Stimulated activated CD4-positive, alpha-beta T cell treated with anti-CD3 and anti-CD28 coated beads, Interleukin-2, amount 100 ng/mL, for 4 hours (primary cell): ENCODE measurements at regions not wholly inside any gene's neighbourhood (a gene's known extent, or its start where the extent isn't known, plus 50 kb on each side); places are given as distances from the start of the nearest gene placed in this dataset.
"Not testable (repeated sequence)": the region's sequence is repeated elsewhere in the genome, so short reads cannot be mapped to it uniquely, and the experiment has no call there.

ENCODE experiments used
- DNase-seq: peaks from one replicate; pipeline ENCODE4 v3.0.0-alpha.2; 2020; ENCODE audit warnings: low read depth

DNA sequence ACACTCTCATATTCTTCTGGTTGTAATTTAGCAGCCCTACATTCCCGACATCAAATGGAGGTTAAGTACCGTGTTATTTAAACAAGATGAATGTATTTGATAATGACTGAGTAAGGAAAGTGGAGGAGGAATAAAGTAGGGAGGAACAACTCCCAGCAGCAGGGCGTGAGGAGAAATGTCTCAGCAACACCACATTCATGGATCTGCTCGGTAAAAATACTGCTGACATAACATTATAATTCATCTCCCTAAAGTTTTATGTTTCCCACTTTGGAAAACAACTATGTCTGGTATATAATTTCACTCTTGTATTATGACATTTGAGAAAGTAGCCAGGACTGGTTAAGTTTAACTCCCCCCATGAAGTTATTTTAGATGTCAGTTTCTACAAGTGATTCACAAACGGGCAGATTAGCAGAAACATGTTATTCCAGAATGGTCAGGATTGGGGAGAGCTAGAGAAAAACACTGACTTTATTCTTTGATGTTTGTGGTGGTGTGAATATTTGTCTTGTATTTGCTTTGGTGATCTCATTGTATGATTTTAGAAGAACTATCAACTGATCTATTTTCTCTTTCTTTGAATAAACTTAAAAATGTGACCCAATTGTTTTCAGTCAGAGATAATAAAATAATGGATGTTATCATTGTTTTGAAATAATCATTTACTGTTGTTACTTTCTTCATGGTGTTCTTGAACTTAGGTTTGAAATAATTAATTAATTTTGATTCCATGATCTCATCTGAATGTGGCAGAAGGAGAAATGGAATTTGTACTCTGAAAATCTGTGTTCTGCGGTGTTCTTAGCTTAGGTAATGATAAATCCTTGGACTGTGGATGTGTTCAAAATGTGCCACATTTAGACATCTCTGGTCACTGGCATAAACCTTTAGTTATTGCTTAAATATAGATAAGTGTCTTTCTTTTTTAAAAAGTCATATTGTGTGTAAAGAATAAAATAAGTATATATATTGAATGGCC, 303.6 kb upstream of the ZNF608 start:
- no peak for DNase-seq

DNA sequence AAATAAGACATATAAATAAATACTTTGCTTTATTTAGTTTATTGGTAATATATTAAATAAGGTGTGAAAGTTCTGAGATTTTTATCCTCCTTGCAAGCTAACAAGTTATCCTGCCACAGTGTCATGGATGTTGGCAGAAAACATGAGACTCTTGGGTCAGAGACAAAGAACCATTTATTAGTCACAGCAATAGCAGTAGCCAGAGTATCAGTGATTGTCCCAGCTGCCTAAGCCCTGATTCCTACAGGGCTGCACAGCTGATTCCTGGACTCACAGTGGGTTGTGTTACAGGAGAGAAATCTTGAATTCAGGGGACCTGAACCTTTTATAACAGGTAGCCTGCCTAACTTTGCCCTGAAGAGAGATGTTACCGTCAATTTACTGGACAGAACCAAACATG, 304.5 kb upstream of the ZNF608 start:
- no peak for DNase-seq

DNA sequence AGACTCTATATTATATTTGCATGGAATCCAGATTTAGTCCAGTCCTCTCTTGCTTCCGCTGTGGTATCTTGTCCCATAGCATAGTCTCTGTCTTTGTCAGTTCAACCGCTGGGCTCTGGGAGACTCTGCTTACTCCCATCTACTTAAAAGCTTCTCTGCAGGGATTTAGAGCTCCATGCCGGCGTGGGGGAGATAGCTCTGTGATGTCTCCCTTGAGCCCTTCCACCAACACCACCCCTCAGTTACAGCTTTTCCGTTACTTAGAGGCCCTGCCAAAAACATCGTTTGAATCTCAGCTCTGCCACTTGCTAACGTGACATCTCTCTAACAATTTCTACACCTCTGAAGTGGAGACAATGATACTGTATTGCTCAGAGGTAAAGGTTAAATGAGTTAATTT, 306.1 kb upstream of the ZNF608 start:
- no peak for DNase-seq

DNA sequence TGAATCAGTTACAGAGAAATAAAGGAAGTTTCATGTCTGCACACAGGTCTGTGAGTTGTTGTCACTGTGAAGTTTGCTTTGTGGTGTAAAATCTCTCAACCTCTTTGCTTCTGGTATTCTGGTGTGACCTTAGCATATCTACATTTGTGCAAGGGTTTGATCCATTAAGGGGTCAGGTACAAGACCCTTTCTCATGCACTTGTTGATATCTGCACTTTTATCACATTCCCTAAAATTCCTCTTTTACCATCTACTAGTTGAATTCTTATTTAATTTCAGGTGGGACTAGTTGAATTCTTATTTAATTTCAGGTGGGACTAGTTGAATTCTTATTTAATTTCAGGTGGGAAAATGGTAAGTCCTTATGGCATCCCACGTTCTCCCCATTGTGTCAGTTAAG, 306.7 kb upstream of the ZNF608 start:
- no peak for DNase-seq

DNA sequence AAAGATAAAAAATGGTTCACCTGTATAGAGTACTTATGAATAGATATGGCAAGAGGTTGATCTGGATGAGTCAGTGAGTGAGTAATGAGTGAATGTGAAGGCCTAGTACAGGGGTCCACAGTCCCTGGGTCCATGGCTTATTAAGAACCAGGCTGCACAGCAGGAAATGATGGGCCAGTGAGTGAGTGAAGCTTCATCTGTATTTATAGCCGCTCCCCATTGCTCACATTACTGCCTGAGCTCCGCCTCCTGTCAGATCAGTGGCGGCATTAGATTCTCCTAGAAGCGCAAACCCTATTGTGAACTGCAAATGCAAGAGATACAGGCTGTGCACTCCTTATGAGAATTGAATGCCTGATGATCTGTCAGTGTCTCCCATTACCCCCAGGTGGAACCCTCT, 307.7 kb upstream of the ZNF608 start:
- DNase-seq: no peak

DNA sequence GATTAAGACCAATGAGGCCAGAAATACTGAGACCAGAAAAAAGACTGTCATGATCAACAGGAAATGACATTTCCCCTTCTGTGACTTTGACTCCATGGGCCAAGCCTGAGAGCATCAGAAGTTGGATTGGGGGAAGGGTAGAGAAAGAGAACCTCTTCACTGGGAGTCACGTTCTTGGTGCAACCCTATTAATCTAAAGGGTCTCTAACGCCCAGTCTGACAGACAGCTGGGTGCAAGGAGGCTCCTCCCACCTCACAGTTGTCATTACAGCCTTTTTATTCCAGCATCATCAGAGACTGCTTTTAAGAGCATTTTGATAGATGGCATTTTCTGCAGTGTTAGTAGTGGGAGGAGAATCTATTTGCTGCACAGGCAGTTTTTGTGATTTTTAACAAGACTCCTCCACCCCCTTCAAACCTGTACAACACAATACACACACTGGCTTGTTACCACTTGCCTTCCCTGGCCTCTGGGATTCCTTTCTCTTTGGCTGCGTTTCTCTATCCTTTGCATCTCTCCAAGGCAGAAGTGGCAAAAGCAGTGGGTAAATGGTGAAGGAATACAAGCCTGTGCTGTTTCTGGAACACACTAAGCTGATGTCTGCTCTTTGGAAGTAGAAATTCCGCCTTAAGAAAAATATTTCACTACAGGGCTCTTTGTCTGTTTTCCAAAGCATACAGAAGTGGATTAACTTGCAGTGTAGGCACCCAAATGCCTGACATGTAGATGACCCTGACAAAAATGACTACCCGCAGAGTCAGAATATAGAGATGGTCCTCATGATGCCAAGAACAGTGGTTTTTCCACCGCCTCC, 310.4 kb upstream of the ZNF608 start:
- DNase-seq: no peak

DNA sequence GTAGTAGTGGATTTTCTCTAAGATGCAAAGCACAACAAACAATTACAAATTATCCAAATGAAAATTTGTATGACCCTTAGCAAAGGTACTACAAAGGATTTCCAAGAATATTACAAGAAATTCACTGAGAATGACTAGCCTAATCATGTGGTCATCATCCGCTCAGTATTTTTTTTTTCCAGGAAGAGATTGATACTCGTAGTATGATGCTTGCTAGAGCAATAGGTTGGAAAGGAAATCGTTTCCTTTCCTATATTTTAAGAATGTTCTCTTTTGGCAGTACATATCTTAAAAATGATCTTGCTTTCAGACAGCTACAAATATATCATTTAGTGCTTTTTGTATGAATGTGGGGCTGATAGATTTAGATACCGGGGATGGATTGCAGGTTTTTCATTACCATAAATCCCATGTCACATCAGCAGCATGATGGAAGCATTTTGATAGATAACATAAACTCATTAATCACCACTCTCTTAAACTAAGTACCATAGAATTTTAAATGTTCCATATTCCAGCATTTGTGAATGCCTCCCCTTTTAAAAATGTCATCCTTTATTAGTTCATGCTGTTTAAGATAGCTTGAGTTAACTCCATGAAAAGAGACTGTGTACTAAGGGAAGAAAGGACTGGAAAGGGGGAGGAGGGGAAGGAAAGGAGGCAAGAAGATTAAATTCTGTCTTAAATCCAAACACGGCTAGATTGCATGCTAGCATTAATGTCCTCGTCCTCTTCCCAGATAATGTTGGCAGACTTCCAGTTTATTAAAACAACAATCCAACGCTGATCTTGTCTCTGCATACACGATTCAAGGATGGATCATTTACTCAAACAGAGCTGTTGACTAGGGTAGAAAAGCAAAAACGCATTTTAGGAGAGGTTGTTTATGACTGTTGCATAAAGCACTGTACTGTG, 311.7 kb upstream of the ZNF608 start:
- no peak for DNase-seq

DNA sequence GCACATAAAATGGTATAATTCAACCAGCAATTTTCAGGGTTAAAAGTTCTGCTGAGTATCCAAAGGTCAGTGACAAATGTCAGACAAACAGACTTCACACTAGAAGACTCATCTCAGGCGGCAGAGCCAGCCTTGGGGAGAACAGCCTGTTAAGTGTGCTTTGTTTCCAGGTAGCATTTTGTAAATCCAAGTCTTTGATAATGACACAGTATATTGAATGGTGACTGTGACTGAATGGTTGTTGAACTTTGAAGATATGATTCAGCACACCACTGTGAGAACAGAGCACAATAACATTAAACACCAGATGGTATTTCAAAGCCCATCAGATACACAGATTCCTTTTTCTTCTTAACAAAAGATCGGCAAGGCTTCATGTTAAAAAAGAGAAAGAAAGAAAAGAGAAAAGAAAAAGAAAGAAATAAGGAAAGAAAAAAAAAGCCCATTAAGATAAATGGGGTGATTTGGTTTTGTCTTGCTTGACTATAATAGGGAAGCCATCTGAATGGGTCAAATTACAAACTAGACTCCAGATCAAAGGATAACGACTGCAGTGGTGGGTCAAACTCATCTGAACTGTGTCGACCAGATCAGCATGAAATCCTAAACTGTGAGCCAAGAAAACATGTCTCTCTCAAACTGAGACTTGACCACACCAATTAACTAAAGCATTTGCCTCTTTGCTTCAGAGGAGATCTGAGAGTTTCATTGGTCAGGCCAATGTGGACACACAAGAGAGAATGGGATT, 313.0 kb upstream of the ZNF608 start:
- no peak for DNase-seq

DNA sequence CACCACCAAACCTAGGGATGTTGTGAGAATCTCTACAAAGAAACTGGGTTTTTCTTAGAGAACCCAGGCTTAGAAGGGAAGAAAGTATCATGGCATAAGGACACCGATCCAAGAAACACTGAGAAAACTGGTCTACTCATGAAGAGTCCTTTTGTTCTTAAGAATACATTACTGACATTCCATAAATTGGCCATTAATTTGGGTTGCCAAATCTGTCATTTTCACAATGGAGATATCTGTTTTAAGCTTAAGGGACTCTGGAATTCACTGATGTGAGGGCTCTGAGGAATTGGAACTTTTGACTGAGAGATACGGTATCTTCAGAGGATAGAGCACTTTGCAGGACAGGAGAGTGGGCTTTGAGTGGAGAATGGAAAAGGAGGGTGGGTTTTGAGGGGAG, 315.3 kb upstream of the ZNF608 start:
- DNase-seq: no peak

DNA sequence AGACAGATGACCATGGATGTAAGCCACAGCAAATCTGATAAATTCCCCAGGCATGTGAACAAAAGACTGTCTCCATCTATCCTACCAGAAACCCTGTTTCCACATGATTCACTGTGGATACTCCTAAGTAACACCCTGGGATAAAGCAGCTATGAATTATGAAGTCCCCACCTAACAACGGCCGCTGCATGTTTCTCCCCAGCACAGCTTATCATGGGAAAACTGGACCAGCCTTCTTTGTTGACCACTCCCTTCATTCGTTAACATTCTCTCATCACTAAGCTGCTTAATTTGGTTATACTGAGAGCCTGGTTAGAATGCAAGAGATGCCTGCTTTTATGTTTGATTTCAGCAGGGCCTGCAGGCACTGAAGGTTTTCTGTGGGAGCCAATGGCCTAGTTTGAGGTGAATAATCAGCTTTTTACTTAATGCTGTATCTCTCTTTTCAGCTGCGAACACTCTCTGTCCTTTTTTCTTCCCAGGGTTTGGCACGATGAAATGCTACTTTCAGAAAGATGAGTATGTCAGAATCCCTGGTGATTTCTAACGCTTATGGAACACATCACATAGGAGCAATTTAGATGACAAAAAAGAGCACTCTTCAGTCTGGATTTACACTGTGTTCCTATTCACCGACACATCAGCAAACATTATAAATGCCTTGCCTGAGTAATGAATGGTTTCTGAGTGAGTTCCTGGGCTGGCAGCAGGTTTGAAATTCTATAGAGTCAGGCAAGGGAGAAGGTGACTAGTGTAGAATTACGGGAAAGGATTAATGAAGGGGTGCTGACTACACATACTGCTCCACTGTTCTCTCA, 318.4 kb upstream of the ZNF608 start:
- DNase-seq: no peak

DNA sequence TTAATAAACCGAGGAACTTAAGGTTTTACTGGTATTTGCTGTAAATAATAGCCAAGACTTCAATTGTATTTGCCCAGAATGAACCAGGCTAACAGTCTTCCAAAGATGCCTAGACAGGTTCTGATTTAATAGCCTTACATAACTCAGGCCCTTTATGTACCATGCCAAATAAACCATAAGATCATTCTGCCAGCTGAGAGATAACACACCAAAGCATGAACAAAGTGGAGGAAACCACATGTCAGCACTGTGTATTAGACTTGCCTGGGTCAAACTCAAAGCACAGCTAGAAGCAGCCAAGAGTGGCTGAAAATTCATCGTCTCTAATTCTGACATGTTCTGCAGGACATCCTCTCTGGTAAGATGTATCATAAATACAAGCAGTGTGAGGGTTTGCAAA, 319.3 kb upstream of the ZNF608 start:
- DNase-seq: no peak

DNA sequence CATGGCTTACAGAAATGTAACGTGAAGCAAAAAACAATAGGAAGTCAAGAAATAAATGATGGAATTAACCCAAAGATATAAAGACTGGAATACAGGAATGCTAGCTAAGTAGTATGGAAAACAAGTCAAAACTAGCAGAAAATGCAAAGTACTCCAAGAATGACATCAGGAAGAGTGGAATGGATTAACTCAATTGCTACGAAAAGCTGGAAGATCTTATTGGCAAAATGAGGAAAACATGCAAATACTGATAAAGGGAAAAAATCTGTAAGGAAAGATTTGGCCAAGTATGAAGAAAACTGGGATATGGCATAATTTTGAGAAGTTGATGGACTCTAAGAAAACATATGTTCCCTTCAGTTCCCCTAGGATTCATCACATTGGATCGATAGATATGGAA, 324.5 kb upstream of the ZNF608 start:
- DNase-seq: no peak

DNA sequence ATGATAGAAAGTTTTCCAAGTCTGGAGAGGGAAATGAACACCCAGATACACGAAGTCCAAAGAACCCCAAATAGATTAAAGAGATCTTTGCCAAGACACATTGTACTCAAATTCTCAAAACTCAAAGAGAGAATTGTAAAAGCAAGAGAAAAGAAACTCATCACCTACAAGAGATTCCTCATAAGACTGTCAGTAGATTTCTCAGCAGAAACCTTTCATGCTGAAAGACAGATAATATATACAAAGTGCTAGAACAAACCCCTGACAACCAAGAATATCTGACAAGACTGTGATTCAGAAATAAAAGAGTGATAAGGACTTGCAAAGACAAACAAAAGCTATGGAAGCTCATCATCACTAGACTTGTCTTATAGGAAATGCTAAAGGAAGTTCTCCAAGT, 326.7 kb upstream of the ZNF608 start:
- DNase-seq: no peak

DNA sequence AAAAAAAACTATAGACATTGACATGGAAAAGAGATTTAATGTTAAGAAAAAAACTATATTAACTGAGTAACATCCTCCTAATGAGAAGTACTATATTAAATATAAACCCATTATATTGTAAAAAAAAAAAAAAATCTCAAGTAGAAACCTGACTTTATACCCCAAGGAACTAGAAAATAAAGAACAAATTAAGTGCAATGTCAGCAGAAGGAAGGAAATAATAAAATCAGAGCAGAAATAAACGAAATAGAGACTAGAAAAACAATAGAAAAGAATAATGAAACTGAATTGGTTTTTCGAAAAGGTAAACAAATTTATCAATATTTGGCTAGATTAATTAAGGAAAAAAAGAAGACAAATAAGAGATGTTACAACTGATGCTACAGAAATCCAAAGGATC, 329.1 kb upstream of the ZNF608 start:
- DNase-seq: no peak

DNA sequence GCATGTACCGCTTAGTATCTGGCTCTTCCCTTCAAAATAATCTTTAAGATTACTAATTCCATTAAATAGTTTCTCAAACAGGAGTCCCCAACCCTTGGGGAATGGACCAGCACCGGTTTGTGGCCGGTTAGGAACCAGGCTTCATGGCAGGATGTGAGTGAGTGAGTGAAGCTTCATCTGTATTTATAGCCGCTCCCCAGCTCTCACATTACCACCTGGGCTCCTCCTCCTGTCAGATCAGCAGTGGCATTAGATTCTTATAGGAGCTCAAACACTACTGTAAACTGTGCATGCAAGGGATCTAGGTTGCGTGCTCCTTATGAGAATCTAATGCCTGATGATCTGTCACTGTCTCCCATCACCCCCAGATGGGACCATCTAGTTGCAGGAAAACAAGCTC, 332.6 kb upstream of the ZNF608 start:
- DNase-seq: not testable (repeated sequence)

DNA sequence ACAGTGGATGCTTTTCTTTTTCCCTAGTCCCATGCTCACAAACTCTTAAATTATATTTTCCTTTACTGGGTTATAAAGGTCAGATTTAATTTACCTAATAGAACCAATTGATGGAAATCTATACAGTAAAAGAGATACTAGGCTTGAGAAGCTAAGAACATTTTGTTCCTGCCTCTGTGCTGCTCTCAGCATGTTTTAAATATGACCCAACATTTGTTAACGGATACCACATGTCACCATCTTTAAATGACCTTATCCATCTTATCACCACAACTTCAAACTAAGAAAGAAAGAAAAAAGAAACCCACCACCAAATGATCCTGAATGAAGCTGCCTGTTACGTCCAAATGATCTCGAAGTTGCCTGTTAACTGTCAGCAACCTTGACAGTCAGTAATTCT, 334.7 kb upstream of the ZNF608 start:
- no peak for DNase-seq

DNA sequence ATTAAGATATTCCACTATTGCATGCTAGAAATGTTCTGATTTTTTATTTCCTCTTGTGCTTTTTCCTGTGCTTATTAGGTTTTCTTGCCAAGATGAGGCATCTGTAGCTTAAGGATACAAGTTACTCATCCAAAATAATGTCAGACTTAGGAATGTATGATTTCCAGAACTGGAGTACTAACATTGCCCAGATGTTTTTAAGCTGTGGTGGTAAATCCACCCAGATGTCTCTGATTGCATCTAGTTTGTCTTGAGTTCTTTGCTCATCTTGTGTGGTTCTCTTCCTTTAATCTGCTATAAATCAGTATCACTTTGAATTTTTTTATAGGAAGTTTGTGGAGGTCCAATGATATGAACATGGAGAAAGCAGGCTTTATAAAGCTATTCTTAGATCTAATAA, 337.5 kb upstream of the ZNF608 start:
- DNase-seq: no peak

DNA sequence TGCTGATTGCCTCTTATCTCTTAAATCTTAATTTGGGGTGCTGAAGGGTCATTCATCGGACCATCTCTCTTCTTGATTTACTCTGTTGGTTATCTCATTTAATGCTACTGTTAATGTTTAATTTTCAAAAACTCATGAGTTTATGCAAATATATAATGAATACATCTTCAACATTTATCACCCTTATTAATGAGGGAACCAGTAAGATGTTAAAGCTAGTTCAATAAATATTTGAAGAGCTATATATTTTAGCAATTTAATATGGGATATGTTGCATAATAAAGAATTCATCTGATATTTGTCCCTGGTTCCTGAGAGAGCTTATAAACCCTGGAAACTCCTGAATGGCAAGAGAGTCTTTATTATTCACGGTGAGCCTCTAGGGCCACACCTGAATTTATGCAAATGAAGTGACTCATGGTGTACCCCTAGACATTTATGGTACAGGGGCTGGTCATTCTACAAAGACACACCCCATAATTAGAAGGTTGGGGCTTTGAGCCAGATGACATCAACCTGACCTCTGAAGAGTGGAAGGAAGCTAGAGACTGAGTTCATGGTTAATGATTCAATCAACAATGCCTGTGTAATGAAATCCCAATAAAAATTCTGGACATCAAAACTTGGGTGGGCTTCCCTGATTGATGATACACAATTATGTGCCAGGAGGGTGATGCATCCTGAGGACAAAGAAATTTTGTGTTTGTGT, 339.5 kb upstream of the ZNF608 start:
- DNase-seq: no peak

DNA sequence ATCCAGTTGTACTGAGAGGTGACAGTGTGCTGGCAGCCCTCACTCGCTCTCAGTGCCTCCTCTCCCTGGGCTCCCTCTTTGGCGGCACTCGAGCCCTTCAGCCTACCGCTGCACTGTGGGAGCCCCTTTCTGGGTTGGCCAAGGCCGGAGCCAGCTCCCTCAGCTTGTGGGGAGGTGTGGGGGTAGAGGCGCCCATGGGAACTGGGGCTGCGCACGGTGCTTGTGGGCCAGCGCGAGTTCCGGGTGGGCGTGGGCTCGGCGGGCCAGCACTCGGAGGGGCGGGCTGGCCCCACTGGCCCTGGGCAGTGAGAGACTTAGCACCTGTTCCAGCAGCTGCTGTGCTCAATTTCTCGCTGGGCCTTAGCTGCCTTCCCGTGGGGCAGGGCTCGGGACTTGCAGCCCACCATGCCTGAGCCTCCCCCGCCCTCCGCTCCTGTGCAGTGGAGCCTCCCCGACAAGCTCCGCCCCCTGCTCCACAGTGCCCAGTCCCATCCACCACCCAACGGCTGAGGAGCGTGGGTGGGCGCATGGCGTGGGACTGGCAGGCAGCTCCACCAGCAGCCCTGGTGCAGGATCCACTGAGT, 342.2 kb upstream of the ZNF608 start:
- DNase-seq: no peak
